Mammary epithelial cell (primary cell): ENCODE measurements at regions not wholly inside any gene's neighbourhood (a gene's known extent, or its start where the extent isn't known, plus 50 kb on each side); places are given as distances from the start of the nearest gene placed in this dataset.

Source experiments
- CTCF ChIP-seq, 2 donors: IDR thresholded peaks in 1 of 2; conservative IDR thresholded peaks in 1 of 2; 2 replicates each; pipeline ENCODE4 v1.5.1; 2011 to 2012; ENCODE audit warnings: inconsistent platforms in 2 of 2, low read length in 2 of 2, mild to moderate bottlenecking in 2 of 2, control low read depth in 1 of 2, low read depth in 1 of 2; ENCODE audit not compliant: insufficient read depth in 1 of 2; ENCODE audit errors: extremely low read depth in 1 of 2
- EZH2 ChIP-seq: IDR thresholded peaks from 2 replicates; pipeline ENCODE4 v1.6.1; 2012; ENCODE audit warnings: low read length, inconsistent platforms, borderline replicate concordance

GRCh38 chr14:87080146-87080545 is 912.8 kb downstream of the GALC start:
- no peak for TF ChIP-seq CTCF (conservative IDR thresholded peaks at IDR 0.05 in 1 of 2, IDR thresholded peaks at IDR 0.05 in 1 of 2; ENCODE audit: extremely low read depth in 1 of 2, insufficient read depth in 1 of 2, low read depth in 1 of 2, low read length in 2 of 2)
- TF ChIP-seq EZH2 = no peak
